HG02852 (cell line): ENCODE measurements at regions not wholly inside any gene's neighbourhood (a gene's known extent, or its start where the extent isn't known, plus 50 kb on each side); places are given as distances from the start of the nearest gene placed in this dataset.

Experiments
- ATAC-seq: cut with Tn5 transposase; IDR thresholded peaks from one replicate; pipeline ENCODE4 v1.9.1; 2021; ENCODE audit warnings: mild to moderate bottlenecking, moderate library complexity; ENCODE audit not compliant: unreplicated experiment

GRCh38 chr18:45168866-45169600 is 446.2 kb upstream of the SLC14A2 start:
- no peak for ATAC-seq

DNA sequence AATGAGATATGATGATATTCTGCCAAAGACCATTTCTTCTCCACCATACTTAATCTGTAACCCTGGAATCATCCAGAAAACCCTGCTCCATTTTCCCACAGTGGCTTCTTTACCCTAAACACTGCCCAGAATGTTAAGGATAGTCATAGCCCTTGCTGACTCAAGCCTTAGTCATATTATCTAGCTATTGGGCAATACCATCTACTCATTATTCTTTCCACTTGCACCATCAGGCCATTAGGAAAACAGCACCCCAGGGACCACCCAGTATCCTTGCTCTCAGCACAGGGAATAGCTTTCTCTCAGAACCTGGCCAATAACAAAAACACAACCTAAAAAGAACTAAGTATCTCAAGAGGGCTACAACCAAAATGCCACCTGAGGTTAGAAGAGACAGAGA is 445.7 kb upstream of the SLC14A2 start:
- ATAC-seq: no peak

- ATAC-seq: no peak
These were observed 443.5 kb upstream of the SLC14A2 start for GRCh38 chr18:45171679-45172191.

DNA sequence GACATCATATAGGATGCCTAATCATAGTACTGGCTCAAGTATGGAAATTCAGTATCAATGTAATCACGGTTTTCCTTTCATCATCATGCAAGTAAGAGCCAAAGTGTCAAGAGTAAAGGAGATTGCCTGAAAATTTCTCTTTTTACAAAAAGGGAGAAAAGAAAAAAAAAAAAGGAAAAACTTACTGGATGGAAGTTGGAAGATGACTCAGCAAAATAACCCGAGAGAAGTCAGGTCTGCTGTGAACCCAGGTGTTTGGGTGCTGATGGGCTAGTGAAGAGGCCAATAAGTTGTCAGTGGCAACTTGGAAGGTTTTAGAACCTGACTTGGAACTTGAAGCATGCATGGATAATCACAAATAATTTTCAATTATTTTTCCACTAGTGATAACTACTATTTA is 441.9 kb upstream of the SLC14A2 start:
- no peak for ATAC-seq

DNA sequence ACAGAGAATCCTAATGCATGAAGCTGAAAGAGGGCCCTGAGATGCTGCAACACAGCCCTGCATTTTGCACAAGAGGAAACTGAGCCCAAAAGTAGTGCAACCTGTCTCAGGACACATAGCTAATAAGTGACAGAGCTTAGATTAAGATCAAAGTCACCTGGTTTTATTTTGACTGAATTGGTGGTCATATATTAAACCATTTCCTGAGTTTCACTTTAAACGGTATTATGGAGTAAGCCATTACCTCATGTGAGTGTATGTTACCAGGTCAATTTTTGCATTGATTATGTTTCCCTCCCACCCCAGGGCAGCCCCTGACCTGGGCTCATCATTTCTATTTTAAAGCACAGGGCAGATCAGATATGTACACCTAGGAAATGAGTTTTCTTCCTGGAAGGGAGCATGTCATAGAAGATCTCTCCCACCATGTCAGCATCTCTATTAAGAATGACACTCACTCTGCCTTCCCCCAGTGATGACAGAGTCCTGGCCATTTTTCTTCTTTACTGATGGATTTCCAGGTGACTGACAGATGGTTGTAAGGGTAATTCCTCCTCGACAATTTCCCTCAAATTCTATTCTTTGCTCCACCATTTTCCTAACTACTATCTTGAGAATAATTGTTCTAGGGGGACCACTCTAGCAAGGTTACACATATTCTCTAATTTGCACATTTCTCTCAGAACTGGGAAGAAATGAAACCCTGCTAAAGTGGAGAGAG is 441.3 kb upstream of the SLC14A2 start:
- no peak for ATAC-seq

DNA sequence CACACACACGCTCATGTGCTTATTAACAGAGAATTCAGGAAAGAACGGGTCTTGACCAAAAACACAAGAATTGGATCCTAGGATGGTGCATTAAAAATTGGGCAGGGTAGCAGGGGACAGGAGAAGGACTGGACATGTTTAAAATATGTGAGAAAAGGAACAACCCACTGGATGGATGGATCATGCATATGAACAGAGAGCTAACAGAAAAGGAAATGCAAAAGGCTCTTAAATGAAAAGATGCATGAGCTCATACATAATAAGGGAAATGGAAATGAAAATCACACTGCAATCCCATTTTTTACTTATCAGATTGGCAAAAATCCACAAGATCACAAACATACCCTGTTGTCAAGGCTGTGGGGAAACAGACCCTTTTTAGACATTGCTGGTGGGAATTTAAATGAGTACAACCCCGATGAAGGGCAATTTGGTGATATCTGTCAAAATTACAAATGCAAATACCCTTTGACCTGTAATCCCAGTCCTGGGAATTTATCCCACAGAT is 440.6 kb upstream of the SLC14A2 start:
- no peak for ATAC-seq

GRCh38 chr18:45175511-45175910 is 439.8 kb upstream of the SLC14A2 start:
- no peak for ATAC-seq

DNA sequence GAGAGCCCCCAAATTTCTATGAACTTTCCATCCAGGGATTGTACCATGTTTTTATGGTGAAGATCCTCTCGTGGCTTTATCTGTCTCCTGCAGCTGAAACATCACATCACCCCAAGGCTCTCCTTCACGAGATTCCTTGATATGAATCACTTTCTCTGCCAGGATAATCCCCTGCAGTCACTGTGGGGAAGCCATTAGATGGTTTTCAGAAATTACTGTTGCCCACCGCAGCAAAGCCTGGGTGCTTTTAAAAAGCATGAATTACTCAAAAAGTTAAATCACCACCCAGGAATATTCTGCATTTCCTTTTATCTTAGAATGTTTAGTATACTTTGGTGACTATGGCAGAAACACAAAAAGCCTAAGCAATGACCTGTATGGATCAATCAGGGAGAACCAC is 428.4 kb upstream of the SLC14A2 start:
- ATAC-seq: no peak

- no peak for ATAC-seq
These were observed 423.5 kb upstream of the SLC14A2 start for GRCh38 chr18:45191795-45192194.

- ATAC-seq: peak; percentile 99
These were observed 417.7 kb upstream of the SLC14A2 start for GRCh38 chr18:45197526-45197970.

- no peak for ATAC-seq
These were observed 416.8 kb upstream of the SLC14A2 start for GRCh38 chr18:45198526-45198925.

GRCh38 chr18:45201029-45201428 is 414.2 kb upstream of the SLC14A2 start:
- ATAC-seq: no peak

DNA sequence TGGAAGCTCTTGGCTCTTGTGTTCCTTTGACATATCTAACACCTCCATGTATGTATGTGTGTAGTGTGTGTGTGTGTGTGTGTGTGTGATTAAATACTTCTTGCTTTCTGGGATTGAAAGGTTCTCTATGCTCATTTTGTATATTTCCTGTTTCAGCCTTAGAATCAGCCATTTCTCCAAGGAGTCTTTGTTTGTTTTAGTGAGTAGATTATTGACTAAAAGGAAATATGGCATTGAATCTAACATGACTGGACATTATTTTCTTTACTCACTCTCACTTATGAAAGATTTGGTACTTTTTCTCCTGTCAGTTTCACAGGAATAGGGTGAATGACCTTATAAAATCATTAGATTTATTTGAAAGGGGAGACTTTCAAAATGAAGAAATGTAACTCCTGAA is 413.8 kb upstream of the SLC14A2 start:
- no peak for ATAC-seq

DNA sequence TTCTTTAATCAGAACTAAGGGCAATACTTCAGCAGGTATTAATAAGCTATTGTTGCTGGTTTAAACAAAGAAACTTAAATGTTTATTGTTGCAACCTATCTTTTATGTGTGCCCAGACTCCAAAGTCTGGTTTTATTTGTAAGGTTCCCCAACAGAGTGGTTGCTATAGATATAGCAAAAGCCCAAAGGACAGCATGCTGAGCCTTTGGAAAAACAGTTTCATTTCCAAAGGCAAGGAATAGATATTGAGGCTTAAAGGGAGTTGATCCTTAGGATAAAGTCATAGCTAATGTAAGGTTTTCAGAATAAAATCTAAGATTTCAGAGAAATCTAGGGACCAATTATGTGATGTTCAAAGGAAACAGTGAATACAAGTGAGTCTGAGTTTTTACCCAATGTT is 413.2 kb upstream of the SLC14A2 start:
- no peak for ATAC-seq

GRCh38 chr18:45203677-45204076 is 411.6 kb upstream of the SLC14A2 start:
- ATAC-seq: no peak

- no peak for ATAC-seq
These were observed 407.9 kb upstream of the SLC14A2 start for GRCh38 chr18:45207328-45207727.

- ATAC-seq: no peak
These were observed 407.1 kb upstream of the SLC14A2 start for GRCh38 chr18:45208164-45208563.

DNA sequence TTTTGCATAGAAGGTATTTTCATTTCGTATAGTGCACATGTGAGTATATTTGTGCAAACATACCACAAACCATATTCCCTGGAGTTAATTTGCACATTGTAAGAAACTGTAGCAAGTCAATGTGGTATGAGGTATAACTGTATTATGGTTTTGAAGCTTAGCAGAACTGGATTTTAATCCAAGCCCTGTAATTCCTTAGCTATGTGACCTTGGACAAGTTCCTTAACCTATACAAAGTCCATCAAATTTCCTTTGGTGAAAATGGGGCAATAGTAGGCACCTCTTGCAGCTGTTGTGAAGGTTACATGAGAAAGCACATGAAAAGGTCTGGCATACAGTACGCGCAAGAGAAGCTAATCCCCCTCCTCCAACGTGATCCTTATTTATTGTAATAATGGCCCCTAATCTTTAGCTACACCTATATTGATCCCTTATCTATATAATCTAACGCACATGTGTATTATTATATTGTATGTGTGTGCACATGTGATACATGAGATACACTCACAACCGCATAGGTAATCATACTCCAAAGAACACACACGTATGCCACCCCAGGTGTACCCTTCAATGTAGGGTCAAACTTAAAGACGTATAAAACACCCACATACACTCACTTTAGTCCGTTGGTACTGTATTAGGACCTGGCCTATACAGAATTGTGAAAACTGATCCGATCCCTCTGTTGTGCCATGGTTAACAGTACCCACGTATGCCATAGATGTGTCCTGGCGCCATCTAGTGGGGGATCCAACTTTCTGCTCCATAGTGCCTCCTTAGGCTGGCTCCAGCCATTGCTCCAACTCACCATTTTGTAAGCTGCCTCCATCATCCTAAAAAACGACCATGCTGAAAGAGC is 402.9 kb upstream of the SLC14A2 start:
- ATAC-seq: peak; percentile 99

- ATAC-seq: peak; percentile 17
These were observed 402.3 kb upstream of the SLC14A2 start for GRCh38 chr18:45213040-45213333.

GRCh38 chr18:45218436-45218835 is 396.8 kb upstream of the SLC14A2 start:
- no peak for ATAC-seq

DNA sequence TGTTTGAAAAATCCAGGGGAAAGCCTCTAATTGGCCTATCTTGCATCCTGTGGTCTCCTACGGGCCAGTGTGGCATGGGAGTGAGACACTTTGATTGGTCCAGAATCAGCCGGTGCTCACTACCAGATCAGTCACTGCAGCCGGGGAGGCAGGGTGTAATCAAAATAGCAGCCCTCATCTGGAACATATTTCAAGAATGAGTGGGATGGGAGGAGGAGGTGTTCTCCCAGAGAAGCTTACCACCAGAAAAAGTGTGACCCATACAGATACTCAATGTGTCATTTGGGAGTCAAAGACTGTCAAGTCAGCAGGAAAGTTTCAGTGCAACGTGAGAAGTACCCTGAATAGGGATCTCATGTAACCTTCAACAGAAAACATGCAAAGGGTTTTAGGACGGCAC is 393.9 kb upstream of the SLC14A2 start:
- no peak for ATAC-seq
